ENCODE measurements at regions not wholly inside any gene's neighbourhood (a gene's known extent, or its start where the extent isn't known, plus 50 kb on each side); places are given as distances from the start of the nearest gene placed in this dataset.

GRCh38 chr6:100309174-100309573 lies 155.5 kb downstream of the SIM1 start:
- H3K27me3 ChIP-seq: no peaks in the 10 kb centered on the region
- ATAC-seq (no peak), DNase-seq (no peak)
- intact Hi-C loops (cut with DNase I; ENCODE audit: low total_unique reads): no loop called here
- H3K9me3 ChIP-seq: no peaks in the 10 kb centered on the region
- H3K27ac ChIP-seq: no peak overlapping the region
- no peaks in the 10 kb centered on the region for H3K36me3 ChIP-seq
- in situ Hi-C loops (cut with MboI; ENCODE audit: low sequenced_read_pairs in 4 of 4): no loop called here
- H3K4me3 ChIP-seq: no peak overlapping the region
- TF ChIP-seq CTCF (IDR thresholded peaks at IDR 0.05 in 4 of 5, conservative IDR thresholded peaks at IDR 0.05 in 1 of 5) (no peak), POLR2A (IDR thresholded peaks at IDR 0.05) (no peak)
- no peaks in the 10 kb centered on the region for H3K4me1 ChIP-seq

- Histone ChIP-seq H3K9me3 (no peaks in the 10 kb centered on the region), H3K4me3 (no peak overlapping the region), H3K27me3 (no peaks in the 10 kb centered on the region), H3K4me1 (no peaks in the 10 kb centered on the region), H3K27ac (no peak overlapping the region), H3K36me3 (no peaks in the 10 kb centered on the region)
- DNase-seq (no peak), ATAC-seq (no peak)
- TF ChIP-seq CTCF (IDR thresholded peaks at IDR 0.05 in 4 of 5, conservative IDR thresholded peaks at IDR 0.05 in 1 of 5) (no peak), POLR2A (IDR thresholded peaks at IDR 0.05) (no peak)
- in situ Hi-C loops (cut with MboI; ENCODE audit: low sequenced_read_pairs in 4 of 4) (no loop called here), intact Hi-C loops (cut with DNase I; ENCODE audit: low total_unique reads) (no loop called here)
Measured at GRCh38 chr6:100307561-100307960, 157.2 kb downstream of the SIM1 start.

GRCh38 chr6:100305209-100305869 lies 159.4 kb downstream of the SIM1 start:
- intact Hi-C loops (cut with DNase I; ENCODE audit: low total_unique reads) (no loop called here), in situ Hi-C loops (cut with MboI; ENCODE audit: low sequenced_read_pairs in 4 of 4) (no loop called here)
- ATAC-seq: no peak
- Histone ChIP-seq H3K27ac (no peak overlapping the region), H3K36me3 (no peaks in the 10 kb centered on the region), H3K4me3 (no peak overlapping the region), H3K27me3 (no peaks in the 10 kb centered on the region), H3K9me3 (no peaks in the 10 kb centered on the region), H3K4me1 (no peaks in the 10 kb centered on the region)
- no peak for TF ChIP-seq CTCF (IDR thresholded peaks at IDR 0.05 in 4 of 5, conservative IDR thresholded peaks at IDR 0.05 in 1 of 5)
- no peak for TF ChIP-seq POLR2A (IDR thresholded peaks at IDR 0.05)
- DNase-seq: no peak

DNA sequence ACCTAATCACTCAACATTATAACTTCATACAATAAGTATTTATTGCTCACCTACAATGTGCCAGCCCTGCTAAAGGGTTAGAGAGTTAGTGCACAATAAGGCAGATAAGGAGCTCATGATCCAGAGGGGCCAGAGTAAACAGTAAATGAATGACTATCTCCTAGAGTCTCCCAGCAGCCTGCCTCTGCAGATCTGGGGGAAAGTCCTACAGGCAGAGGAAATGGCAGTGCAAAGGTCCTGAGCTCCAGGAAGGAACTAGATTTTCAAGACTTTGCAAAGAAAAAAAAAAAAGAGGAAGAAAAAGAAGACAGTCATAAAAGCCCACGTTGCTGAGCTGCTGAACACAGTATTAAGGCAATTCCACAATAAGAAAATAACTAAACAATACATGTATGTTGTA lies 160.1 kb downstream of the SIM1 start:
- no peak overlapping the region for H3K4me3 ChIP-seq
- no peak overlapping the region for H3K27ac ChIP-seq
- no peak for ATAC-seq
- H3K9me3 ChIP-seq: no peaks in the 10 kb centered on the region
- in situ Hi-C loops (cut with MboI; ENCODE audit: low sequenced_read_pairs in 4 of 4) (no loop called here), intact Hi-C loops (cut with DNase I; ENCODE audit: low total_unique reads) (no loop called here)
- no peak for DNase-seq
- TF ChIP-seq CTCF (IDR thresholded peaks at IDR 0.05 in 4 of 5, conservative IDR thresholded peaks at IDR 0.05 in 1 of 5) (no peak), POLR2A (IDR thresholded peaks at IDR 0.05) (no peak)
- H3K36me3 ChIP-seq: no peaks in the 10 kb centered on the region
- no peaks in the 10 kb centered on the region for H3K4me1 ChIP-seq
- no peaks in the 10 kb centered on the region for H3K27me3 ChIP-seq

DNA sequence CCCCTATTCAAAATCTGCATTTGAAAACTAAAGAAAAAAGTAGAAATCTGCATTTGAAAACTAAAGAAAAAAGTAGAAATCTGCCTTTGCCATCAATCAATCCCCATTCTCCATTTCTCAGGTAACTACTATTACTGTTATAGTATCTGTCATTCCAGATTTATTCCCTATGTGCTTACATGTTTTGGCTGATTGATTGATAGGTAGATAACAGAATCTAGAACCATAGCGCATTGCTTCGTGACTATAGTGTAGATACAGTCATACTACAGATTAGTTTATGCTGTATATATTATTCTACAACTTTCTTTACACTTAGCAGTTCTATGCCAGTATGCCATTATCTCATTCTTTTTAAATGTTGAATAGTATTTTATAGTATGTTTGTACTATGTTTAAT lies 163.0 kb downstream of the SIM1 start:
- TF ChIP-seq POLR2A (IDR thresholded peaks at IDR 0.05) (no peak), CTCF (IDR thresholded peaks at IDR 0.05 in 4 of 5, conservative IDR thresholded peaks at IDR 0.05 in 1 of 5) (no peak)
- intact Hi-C loops (cut with DNase I; ENCODE audit: low total_unique reads): no loop called here
- in situ Hi-C loops (cut with MboI; ENCODE audit: low sequenced_read_pairs in 4 of 4): no loop called here
- Histone ChIP-seq H3K4me3 (no peak overlapping the region), H3K4me1 (no peaks in the 10 kb centered on the region), H3K9me3 (no peaks in the 10 kb centered on the region), H3K27me3 (no peaks in the 10 kb centered on the region), H3K36me3 (no peaks in the 10 kb centered on the region), H3K27ac (no peak overlapping the region)
- ATAC-seq (no peak), DNase-seq (no peak)
